ENCODE measurements at regions not wholly inside any gene's neighbourhood (a gene's known extent, or its start where the extent isn't known, plus 50 kb on each side); places are given as distances from the start of the nearest gene placed in this dataset.
A peak's percentile ranks its signal among the peaks of the same experiment; 100 is the strongest.

DNA sequence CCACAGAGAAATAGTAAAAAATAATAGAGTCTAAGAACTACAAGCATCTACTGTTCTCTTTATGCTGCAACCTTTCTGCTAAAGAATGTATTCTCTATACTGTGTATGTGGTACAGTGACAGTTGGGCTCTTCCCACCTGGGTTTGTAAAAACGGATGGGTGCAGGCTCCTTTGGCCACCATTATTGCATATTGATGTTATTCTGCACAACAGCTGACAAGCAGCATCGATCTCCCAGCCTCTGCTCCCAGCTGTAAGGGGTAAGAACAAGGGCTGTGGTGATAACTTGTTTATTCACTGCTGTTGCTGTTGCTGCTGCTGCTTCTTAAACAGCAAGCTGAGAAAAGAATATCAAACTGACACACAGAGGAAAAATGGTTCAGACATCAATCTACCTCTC lies 56.1 kb downstream of the KCNRG start:
- H3K4me1 Mint-ChIP-seq (ENCODE audit: low read depth): peaks cover 6% of the 10 kb centered on the region
- H3K27me3 Mint-ChIP-seq: no peaks in the 10 kb centered on the region
- peaks cover 26% of the 10 kb centered on the region for H3K36me3 Mint-ChIP-seq (ENCODE audit: low read depth)
- H3K4me3 Mint-ChIP-seq: no peak overlapping the region
- intact Hi-C loops (cut with micrococcal nuclease): no loop called here
- H3K9me3 Mint-ChIP-seq: no peaks in the 10 kb centered on the region
- no peak overlapping the region for H3K27ac Mint-ChIP-seq

DNA sequence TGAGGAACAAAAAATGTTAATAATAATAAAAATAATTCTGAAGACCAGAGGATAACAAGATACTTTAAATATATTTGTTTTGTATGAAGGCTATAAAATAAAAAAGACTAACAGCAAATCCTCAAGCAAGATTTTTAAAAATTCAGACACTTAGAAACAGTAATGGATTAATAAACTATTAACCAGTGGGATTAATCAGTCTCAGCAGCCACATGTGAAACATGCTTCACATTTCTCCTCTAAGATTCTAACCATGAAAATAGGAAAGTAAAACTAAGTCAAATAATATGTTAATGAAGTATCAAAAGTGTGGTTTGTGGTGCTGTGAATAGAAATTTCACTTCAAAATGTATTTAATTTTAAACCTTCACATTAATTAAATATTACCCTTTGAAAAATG lies 57.4 kb downstream of the KCNRG start:
- H3K27me3 Mint-ChIP-seq: no peaks in the 10 kb centered on the region
- no peak overlapping the region for H3K4me3 Mint-ChIP-seq
- H3K27ac Mint-ChIP-seq: no peak overlapping the region
- H3K9me3 Mint-ChIP-seq: no peaks in the 10 kb centered on the region
- peaks cover 13% of the 10 kb centered on the region for H3K36me3 Mint-ChIP-seq (ENCODE audit: low read depth)
- peaks cover 11% of the 10 kb centered on the region for H3K4me1 Mint-ChIP-seq (ENCODE audit: low read depth)
- intact Hi-C loops (cut with micrococcal nuclease): no loop called here

DNA sequence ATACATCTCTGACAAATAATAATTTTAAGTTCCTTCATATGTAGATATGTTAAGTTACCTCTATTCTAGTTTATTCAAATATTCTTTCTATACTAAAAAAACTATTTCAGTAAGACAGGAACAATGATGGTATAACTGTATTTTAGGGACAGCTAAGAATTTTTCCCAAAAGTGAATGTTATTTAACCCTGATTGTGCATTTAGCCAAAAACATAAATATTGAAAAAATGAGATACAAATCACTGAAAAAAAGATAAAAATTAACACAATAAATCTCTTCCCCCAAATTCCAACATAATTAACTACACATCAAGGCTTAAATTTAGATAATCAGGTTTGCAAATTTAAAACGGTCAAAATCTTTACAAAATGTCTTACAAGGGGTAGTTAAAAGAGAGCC lies 58.1 kb downstream of the KCNRG start:
- Mint-ChIP-seq H3K4me3 (no peak overlapping the region), H3K27me3 (no peaks in the 10 kb centered on the region), H3K9me3 (no peaks in the 10 kb centered on the region), H3K36me3 (ENCODE audit: low read depth) (peaks cover 7% of the 10 kb centered on the region), H3K4me1 (ENCODE audit: low read depth) (peaks cover 16% of the 10 kb centered on the region), H3K27ac (no peak overlapping the region)
- intact Hi-C loops (cut with micrococcal nuclease): no loop called here

DNA sequence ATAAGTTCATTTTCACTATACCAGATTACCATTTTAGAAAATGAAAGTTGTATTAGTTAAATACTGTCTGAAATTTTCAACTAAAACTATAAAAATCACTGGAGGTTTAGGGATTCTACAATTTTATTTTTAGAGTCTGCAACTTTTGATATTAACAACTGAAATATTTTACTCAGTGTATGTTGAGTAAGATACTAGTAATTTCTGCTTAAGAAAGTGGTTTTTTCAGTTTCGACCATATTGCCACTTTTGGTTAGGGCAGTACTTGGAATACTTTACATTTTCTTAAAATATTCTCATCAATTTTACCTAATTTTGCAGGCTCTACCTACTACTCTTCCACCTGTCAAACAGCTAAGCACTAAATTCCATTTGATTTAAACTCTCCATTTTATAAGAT lies 59.6 kb downstream of the KCNRG start:
- no peak overlapping the region for H3K4me3 Mint-ChIP-seq
- H3K27ac Mint-ChIP-seq: no peak overlapping the region
- intact Hi-C loops (cut with micrococcal nuclease): no loop called here
- peaks cover 22% of the 10 kb centered on the region for H3K4me1 Mint-ChIP-seq (ENCODE audit: low read depth)
- no peaks in the 10 kb centered on the region for H3K9me3 Mint-ChIP-seq
- H3K27me3 Mint-ChIP-seq: no peaks in the 10 kb centered on the region
- H3K36me3 Mint-ChIP-seq (ENCODE audit: low read depth): peaks cover 7% of the 10 kb centered on the region

DNA sequence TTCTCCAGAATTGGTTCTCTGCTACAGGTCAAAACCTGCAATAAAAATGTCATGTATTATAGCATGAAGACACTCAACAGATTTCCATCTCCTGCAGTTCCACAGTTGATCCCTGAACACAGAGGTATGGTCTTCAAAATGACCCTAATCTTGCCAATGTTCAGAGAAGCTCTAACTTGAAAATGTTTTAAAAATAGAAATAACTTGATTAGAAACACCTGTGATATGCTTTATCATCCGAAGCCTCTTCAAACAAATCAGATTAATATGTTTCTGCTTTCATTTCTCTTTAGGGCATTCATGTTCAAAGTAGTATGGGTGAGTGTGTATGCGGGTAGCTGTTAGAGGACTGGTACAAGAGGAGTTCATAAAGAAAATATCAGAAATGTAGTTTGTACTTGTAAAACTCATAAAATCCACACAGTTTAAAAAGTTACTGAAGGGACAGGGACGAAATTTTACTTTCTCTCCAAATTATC lies 60.4 kb downstream of the KCNRG start:
- Mint-ChIP-seq H3K27ac (peak overlapping the region; percentile 46), H3K9me3 (no peaks in the 10 kb centered on the region), H3K27me3 (no peaks in the 10 kb centered on the region), H3K4me3 (no peak overlapping the region), H3K36me3 (ENCODE audit: low read depth) (peaks cover 7% of the 10 kb centered on the region), H3K4me1 (ENCODE audit: low read depth) (peaks cover 28% of the 10 kb centered on the region)
- intact Hi-C loops (cut with micrococcal nuclease): no loop called here

DNA sequence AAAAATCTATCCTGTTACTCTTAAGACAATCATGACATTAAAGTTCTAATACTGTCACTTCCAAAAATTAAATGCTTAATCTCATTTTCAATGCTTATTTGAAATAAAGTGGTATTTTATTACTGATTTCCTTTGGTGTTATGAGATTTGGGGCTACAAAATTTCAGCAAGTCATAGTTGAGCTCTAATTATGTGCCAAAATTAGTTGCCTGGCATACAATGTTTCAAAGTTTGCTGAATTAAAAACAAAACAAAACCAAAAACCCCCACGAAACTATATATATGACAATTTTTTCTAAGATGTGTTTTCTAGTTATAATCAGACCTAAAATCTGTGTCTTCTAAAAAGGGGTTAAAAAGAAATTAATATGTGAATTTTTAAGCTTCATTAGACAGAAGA lies 62.2 kb downstream of the KCNRG start:
- intact Hi-C loops (cut with micrococcal nuclease): no loop called here
- no peak overlapping the region for H3K4me3 Mint-ChIP-seq
- no peaks in the 10 kb centered on the region for H3K9me3 Mint-ChIP-seq
- no peaks in the 10 kb centered on the region for H3K27me3 Mint-ChIP-seq
- peaks cover 43% of the 10 kb centered on the region for H3K4me1 Mint-ChIP-seq (ENCODE audit: low read depth)
- no peak overlapping the region for H3K27ac Mint-ChIP-seq
- H3K36me3 Mint-ChIP-seq (ENCODE audit: low read depth): peaks cover 18% of the 10 kb centered on the region

DNA sequence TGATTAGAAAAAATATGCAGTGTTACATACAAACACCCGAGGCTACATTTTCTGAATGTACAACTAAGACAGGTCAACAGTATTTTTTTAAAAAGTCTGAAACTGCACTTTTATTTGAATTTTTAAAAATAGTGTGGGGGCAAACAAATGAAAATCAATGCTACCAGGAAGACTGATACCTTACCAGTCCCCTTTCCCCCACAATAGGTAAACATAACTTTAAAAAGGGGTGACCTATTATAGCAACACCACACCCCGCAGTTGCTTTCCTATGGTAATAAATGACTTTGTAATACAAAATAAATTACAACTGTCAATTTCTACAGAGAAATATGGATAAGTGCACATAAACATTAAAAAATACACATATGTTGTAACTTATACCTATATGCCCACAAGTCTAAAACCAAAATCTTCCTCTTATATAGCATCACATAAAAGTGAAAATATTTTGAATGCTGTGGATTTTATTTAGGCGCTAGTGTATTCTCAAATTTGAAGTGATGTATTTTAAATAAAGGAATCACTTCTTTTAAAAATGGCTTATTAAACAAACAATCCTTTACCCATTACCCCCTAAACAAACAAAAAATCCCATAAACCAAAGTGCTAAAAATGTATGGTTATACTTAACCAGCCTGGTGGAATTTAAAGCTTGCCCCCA lies 63.1 kb downstream of the KCNRG start:
- peaks cover 18% of the 10 kb centered on the region for H3K36me3 Mint-ChIP-seq (ENCODE audit: low read depth)
- H3K4me1 Mint-ChIP-seq (ENCODE audit: low read depth): peaks cover 50% of the 10 kb centered on the region
- no peaks in the 10 kb centered on the region for H3K9me3 Mint-ChIP-seq
- H3K4me3 Mint-ChIP-seq: no peak overlapping the region
- intact Hi-C loops (cut with micrococcal nuclease): no loop called here
- no peaks in the 10 kb centered on the region for H3K27me3 Mint-ChIP-seq
- H3K27ac Mint-ChIP-seq: no peak overlapping the region

DNA sequence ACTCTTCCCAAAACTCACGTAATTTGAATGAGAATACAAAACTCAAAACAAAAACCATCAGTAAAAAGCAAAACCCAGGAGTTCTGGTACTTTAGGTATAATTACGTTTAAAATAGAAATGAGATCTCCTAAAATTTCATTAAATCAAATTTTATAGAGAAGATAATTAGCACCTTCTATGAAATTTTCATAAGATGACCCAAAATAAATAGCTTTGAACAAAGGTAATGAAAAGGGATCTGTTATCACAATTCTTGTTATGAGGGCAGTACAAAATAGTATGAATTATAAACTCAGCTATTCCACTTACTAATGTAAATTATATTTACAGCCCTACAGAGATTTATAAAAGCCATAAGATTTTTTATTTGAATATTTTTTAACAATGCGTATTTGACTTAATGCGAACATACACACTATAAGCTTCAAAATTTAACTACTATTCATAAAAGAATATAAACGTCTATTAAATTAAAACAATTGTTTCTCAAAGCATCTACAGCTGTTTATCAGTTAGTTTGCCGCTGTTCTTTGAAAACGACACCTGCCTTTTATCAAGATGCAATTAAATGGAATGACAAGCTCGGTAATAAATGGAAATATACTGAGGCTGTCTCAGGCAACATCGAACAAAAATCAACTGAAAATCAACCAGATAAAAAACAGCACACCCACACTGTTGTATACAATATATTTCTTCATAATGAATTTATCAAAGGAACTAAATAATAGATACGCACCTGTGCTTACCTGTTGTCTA lies 63.8 kb downstream of the KCNRG start:
- Mint-ChIP-seq H3K36me3 (ENCODE audit: low read depth) (peaks cover 11% of the 10 kb centered on the region), H3K27me3 (no peaks in the 10 kb centered on the region), H3K4me3 (no peak overlapping the region), H3K4me1 (ENCODE audit: low read depth) (peaks cover 57% of the 10 kb centered on the region), H3K27ac (no peak overlapping the region), H3K9me3 (no peaks in the 10 kb centered on the region)
- intact Hi-C loops (cut with micrococcal nuclease): no loop called here

DNA sequence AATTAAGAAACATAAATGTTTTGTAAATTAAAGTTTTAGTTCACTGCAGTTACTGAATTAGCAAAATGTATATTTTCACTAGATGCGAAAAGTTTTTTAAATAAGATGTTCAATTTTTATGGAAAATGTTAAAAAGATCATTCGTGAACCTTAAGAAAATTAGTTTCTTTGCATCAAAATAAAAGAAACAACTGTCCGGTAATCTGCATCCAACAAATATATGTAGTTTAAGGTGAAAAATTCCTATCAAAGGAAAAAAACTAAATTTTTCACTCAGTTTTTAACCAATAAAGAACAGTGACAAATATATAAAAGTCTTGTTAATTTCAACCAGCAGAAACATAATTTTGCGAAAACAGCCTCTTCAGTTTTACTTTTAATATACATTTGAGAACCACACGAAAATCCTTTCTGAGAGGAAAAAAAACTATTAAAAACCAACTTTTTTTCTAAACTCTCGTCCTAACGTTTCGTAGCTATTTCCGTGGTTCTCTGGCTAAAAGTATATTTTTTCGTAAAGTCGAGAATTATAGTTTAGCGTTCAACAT lies 64.5 kb downstream of the KCNRG start:
- peaks cover 59% of the 10 kb centered on the region for H3K4me1 Mint-ChIP-seq (ENCODE audit: low read depth)
- intact Hi-C loops (cut with micrococcal nuclease): loop anchor here (2.0 to 10.0 kb wide), 2 partner anchors 83 to 835 kb away; partner anchors contain the start of gene TRIM13
- peaks cover 11% of the 10 kb centered on the region for H3K36me3 Mint-ChIP-seq (ENCODE audit: low read depth)

DNA sequence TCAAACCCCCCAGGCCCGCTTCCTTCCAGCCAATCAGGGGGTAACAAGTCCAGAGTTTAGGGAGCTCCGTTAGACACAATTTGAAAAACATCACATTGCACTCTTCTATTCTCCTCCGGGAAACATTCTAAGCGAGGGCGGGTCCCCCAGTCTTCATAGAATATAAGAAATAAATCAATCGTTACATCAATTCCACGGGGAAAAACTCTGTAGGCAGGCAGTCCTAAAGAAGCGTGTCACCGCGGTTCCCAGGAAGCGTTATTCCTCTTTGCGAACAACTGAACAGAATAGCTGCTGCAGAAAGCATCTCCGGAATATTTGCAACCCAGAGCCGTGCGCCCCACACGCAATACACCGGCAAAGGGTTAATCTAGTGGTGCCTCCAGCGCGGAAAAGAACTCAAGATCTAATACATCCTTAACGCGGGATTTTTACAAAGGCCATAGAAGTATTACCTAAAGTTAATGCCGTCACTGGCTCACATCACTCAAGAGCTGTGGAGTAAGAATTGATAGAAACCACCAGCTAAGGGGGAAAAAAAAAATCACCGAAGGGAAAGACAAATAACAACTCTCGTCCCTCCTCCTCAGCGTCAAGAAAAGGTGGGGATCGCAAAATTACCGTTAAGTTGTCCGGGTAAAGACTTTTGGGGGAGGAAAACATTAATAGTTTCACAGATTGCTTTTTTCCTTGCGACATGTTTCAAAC lies 65.1 kb downstream of the KCNRG start:
- no peaks in the 10 kb centered on the region for H3K9me3 Mint-ChIP-seq
- no peaks in the 10 kb centered on the region for H3K27me3 Mint-ChIP-seq
- intact Hi-C loops (cut with micrococcal nuclease): loop anchor here (2.0 to 10.0 kb wide), 2 partner anchors 84 to 834 kb away; partner anchors contain the start of gene TRIM13
- peaks cover 59% of the 10 kb centered on the region for H3K4me1 Mint-ChIP-seq (ENCODE audit: low read depth)
- H3K36me3 Mint-ChIP-seq (ENCODE audit: low read depth): peaks cover 11% of the 10 kb centered on the region
- H3K27ac Mint-ChIP-seq: peak overlapping the region; percentile 91
- peak overlapping the region; percentile 98 for H3K4me3 Mint-ChIP-seq

More for the DNA sequence above, 64.5 kb downstream of the KCNRG start:
- Mint-ChIP-seq H3K9me3 (no peaks in the 10 kb centered on the region), H3K27ac (peak overlapping the region; percentile 91), H3K4me3 (peak overlapping the region; percentile 98), H3K27me3 (no peaks in the 10 kb centered on the region)

DNA sequence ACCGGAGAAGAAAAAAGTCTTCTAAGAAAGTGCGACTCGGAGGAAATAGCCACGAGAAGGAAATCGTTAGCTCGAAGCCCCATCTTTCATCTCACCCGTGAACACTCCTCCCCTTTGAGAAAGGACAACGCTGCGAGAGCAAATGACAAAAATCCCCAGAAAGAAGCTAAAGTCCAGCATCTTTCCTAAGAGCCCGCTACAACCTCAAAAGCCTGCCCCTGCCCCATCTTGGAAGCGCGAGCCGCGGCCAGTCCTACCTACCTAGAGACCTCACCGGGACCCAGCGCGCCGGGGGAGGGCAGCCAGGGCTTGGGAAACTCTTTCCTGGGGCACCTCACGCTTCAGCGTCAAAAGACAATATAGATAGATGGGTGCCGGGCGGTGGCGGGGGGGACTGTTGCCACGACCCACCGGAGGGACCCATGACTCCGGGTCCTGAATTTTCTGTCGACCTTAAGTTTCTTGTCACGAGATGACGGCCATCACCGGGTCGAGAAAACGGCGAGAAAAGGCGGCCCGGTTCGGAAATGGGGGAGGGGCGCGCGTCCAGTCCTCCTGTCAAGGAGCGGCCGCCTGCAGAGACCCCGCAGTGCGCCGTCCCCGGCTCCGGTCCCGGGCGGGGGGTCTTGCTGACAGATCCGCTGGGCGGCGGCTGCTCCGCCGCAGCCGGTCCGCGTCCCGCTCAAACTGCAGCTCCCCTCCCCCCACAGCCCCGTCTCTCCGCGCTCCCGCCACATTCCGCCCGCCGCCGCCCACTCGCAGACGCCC lies 65.9 kb downstream of the KCNRG start:
- intact Hi-C loops (cut with micrococcal nuclease): loop anchor here (2.0 to 10.0 kb wide), 2 partner anchors 84 to 834 kb away; partner anchors contain the start of gene TRIM13
- Mint-ChIP-seq H3K4me3 (peak overlapping the region; percentile 98), H3K27me3 (no peaks in the 10 kb centered on the region), H3K36me3 (ENCODE audit: low read depth) (peaks cover 11% of the 10 kb centered on the region), H3K27ac (peak overlapping the region; percentile 91), H3K4me1 (ENCODE audit: low read depth) (peaks cover 53% of the 10 kb centered on the region), H3K9me3 (no peaks in the 10 kb centered on the region)

DNA sequence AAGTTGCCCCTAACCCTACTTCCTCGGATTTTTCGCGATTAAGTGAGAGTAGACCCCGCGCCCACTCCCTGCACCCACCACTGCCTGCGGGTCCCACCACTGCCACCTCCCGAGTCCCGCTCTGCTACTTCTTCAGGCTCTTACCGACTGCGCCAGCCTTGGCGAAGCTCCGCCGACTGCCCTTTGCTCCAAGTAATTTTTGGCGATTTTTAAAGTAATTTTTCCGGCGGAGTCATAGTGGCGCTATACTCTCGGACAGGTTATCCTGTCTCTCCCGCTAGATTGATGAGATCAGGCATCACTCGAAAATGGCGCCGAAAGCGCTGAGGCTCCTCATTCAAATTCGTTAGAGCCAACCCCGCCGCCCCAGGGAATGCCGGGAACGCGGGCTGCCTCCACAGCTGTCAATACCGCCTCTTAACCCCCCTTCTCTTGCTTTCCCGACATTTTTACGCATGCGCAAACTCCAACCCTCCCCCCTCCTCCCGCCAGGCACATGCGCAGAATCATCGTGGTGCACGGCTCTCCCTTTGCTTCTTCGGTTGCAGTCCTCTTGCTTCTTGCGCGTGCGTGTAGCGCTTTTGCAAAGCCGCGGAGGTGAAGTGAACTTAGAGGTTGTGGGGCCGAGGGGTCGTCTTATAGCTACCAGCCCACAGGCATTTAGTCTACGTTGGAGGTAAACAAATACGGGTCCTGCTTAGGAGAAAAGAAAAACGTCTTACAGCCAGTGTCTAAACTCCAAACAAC lies 66.6 kb downstream of the KCNRG start:
- H3K36me3 Mint-ChIP-seq (ENCODE audit: low read depth): peaks cover 15% of the 10 kb centered on the region
- peaks cover 52% of the 10 kb centered on the region for H3K4me1 Mint-ChIP-seq (ENCODE audit: low read depth)
- intact Hi-C loops (cut with micrococcal nuclease): loop anchor here (2.0 to 10.0 kb wide), 3 partner anchors 41 to 833 kb away; partner anchors contain the start of gene TRIM13
- H3K27me3 Mint-ChIP-seq: no peaks in the 10 kb centered on the region
- no peaks in the 10 kb centered on the region for H3K9me3 Mint-ChIP-seq
- H3K27ac Mint-ChIP-seq: peak overlapping the region; percentile 91
- H3K4me3 Mint-ChIP-seq: peak overlapping the region; percentile 98

Measured in dendritic cell treated with granulocyte-macrophage colony-stimulating factor and Interleukin-4, amounts not matched to agents 40 ng/mL and 50 ng/mL, for 4 days (primary cell).